T-cell (primary cell): ENCODE measurements at regions not wholly inside any gene's neighbourhood (a gene's known extent, or its start where the extent isn't known, plus 50 kb on each side); places are given as distances from the start of the nearest gene placed in this dataset.

Experiments
- ATAC-seq, 4 experiments: fragments of 200-7000 bp in 3 of 4; fragments of 150-1000 bp in 1 of 4; cut with Tn5 transposase; replicated peaks in 1 of 4; 1 replicate in 3 of 4; 2 replicates in 1 of 4; pipeline ENCODE4 v1.10.0; 2021; ENCODE audit warnings: moderate library complexity in 3 of 4, mild to moderate bottlenecking in 2 of 4, moderate number of reproducible peaks in 1 of 4
- CTCF ChIA-PET, 2 donors: fragments of 300-600 bp; sonication (Branson Sonifier 250); formaldehyde crosslinking; loops; one replicate each; lab custom pipeline; 2022; ENCODE audit warnings: antibody characterized with exemption in 2 of 2; lab: Charles Lee
- POLR2A ChIA-PET, 2 donors: fragments of 300-600 bp; sonication (Branson Sonifier 250); formaldehyde crosslinking; loops; one replicate each; lab custom pipeline; 2022; ENCODE audit warnings: antibody characterized with exemption in 2 of 2; lab: Charles Lee
- DNase-seq, 35 experiments: peaks; one replicate each; pipeline versions ENCODE4 v3.0.0 to v3.0.0-alpha.2; 2013 to 2023
- H3K27ac ChIP-seq: one replicate; pipeline ENCODE4 v1.5.1; 2013; ENCODE audit warnings: low read length
- H3K27me3 ChIP-seq, 2 experiments: replicated peaks in 1 of 2; 1 replicate in 1 of 2; 2 replicates in 1 of 2; pipeline versions ENCODE4 v1.6.1 to v1.7.0; 2013; ENCODE audit warnings: low read length in 1 of 2, mixed read lengths in 1 of 2; ENCODE audit not compliant: control insufficient read depth in 2 of 2, insufficient read depth in 2 of 2; ENCODE audit errors: extremely low read depth in 1 of 2
- H3K36me3 ChIP-seq, 2 donors: 1 replicate in 1 of 2; 2 replicates in 1 of 2; pipeline versions ENCODE4 v1.6.1 to v1.7.0; 2013; ENCODE audit warnings: low read length in 1 of 2; ENCODE audit not compliant: control insufficient read depth in 2 of 2, insufficient read depth in 1 of 2; ENCODE audit errors: extremely low read depth in 1 of 2
- H3K4me1 ChIP-seq, 2 experiments: 1 replicate in 1 of 2; 2 replicates in 1 of 2; pipeline versions ENCODE4 v1.6.1 to v1.7.0; 2013; ENCODE audit warnings: low read length in 2 of 2, mixed read lengths in 1 of 2; ENCODE audit not compliant: insufficient read depth in 2 of 2, control insufficient read depth in 1 of 2; ENCODE audit errors: extremely low read depth in 1 of 2
- H3K4me3 ChIP-seq, 2 donors: 1 replicate in 1 of 2; 2 replicates in 1 of 2; pipeline versions ENCODE4 v1.5.1 to v1.7.0; 2013; ENCODE audit warnings: mild to moderate bottlenecking in 2 of 2, low read length in 1 of 2, moderate library complexity in 1 of 2; ENCODE audit not compliant: control insufficient read depth in 1 of 2; ENCODE audit errors: extremely low read depth in 1 of 2
- H3K9me3 ChIP-seq: 2 replicates; pipeline ENCODE4 v1.7.0; 2013
- H3K27ac Mint-ChIP-seq, 2 donors: one replicate each; pipeline ENCODE4 v1.8.0; 2020 to 2021; ENCODE audit warnings: mild to moderate bottlenecking in 2 of 2, mixed read lengths in 2 of 2
- H3K27me3 Mint-ChIP-seq, 2 donors: one replicate each; pipeline ENCODE4 v1.8.0; 2021 to 2022; ENCODE audit warnings: mixed read lengths in 2 of 2
- H3K36me3 Mint-ChIP-seq: one replicate; pipeline ENCODE4 v1.8.0; 2021; ENCODE audit warnings: mixed read lengths
- H3K4me1 Mint-ChIP-seq, 3 donors: one replicate each; pipeline ENCODE4 v1.8.0; 2020 to 2022; ENCODE audit warnings: mixed read lengths in 3 of 3, mild to moderate bottlenecking in 1 of 3
- H3K4me3 Mint-ChIP-seq, 3 donors: one replicate each; pipeline ENCODE4 v1.8.0; 2020 to 2022; ENCODE audit warnings: mild to moderate bottlenecking in 3 of 3, mixed read lengths in 3 of 3, moderate library complexity in 3 of 3
- H3K9me3 Mint-ChIP-seq, 3 donors: one replicate each; pipeline ENCODE4 v1.8.0; 2020 to 2022; ENCODE audit warnings: mixed read lengths in 3 of 3
- WGBS: methylation state at CpG from one replicate; pipeline ENCODE4 v1.1.5; 2013; ENCODE audit warnings: missing lambda C conversion rate; ENCODE audit not compliant: insufficient coverage; 5-methylcytosine and 5-hydroxymethylcytosine counted together

DNA sequence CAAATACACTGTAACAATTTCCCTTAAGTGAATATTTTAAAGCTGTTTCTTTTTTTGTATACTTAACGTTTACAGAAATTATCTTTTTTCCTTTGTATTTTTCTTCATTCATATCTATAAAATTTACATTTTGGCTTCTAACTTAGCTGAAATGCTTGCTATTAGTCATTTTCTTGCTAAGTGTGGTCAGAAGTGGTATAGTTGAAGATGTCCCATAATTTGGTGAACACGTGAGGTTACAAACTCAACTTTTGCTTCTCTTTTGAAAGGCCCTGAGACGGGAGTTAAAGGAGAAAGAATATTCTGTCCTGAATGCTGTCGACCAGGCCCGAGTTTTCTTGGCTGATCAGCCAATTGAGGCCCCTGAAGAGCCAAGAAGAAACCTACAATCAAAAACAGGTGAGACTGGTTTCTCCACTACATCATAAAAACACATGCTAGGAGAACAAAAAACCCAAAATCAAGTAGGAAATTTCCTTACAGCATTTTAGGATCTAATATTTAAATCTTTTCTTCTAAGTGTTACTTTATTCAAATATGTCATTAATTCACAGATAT is 445.0 kb downstream of the UTRN start:
- ChIA-PET CTCF (no interaction called here), POLR2A (interaction anchor here in 1 of 2 donors (0.6 kb wide), 1 partner anchor 191 kb away, joined by 4 read pairs; no protein-coding TSS in a partner anchor)
- Mint-ChIP-seq H3K27ac (no peak overlapping the region), H3K27me3 (no peaks in the 10 kb centered on the region), H3K4me1 (peaks cover 24 to 34% (median 31%) of the 10 kb centered on the region in 3 donors), H3K9me3 (no peaks in the 10 kb centered on the region), H3K4me3 (no peak overlapping the region), H3K36me3 (peaks cover 59% of the 10 kb centered on the region)
- Histone ChIP-seq H3K27ac (no peak overlapping the region), H3K36me3 (peaks cover 0 to 46% of the 10 kb centered on the region in 2 donors), H3K4me3 (no peak overlapping the region), H3K27me3 (no peaks in the 10 kb centered on the region), H3K9me3 (no peaks in the 10 kb centered on the region), H3K4me1 (peaks cover 3 to 16% of the 10 kb centered on the region in 2 experiments)
- ATAC-seq, result no peak
- WGBS, result 45% methylated on average over 1 of the region's 5 CpGs
- DNase-seq, result no peak

DNA sequence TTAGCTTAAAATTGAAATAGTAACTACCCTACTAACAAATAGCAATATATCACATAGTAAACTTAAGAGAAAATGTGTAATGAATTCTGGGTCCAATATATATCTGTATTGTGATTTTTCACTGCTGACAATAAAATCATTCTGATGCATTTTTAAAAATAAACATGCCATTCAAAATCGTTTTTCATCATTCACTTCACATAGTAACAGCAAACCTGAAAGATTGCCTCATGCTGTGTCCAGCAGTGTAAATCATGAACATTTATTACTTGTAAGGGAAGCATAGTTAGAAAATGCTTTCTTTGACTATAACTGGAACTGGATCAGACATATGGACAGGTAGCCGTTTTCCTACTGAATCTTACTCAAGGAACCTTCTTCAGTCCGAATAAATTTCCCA is 446.1 kb downstream of the UTRN start:
- POLR2A ChIA-PET, result no interaction called here
- Histone ChIP-seq H3K9me3 (no peaks in the 10 kb centered on the region), H3K4me3 (no peak overlapping the region), H3K36me3 (peaks cover 0 to 44% of the 10 kb centered on the region in 2 donors), H3K27ac (no peak overlapping the region), H3K4me1 (peaks cover under 1 to 9% of the 10 kb centered on the region in 2 experiments), H3K27me3 (no peaks in the 10 kb centered on the region)
- Mint-ChIP-seq H3K27me3 (no peaks in the 10 kb centered on the region), H3K4me1 (peaks cover 14 to 24% (median 21%) of the 10 kb centered on the region in 3 donors), H3K36me3 (peaks cover 64% of the 10 kb centered on the region), H3K9me3 (no peaks in the 10 kb centered on the region), H3K4me3 (no peak overlapping the region), H3K27ac (no peak overlapping the region)
- CTCF ChIA-PET, result no interaction called here
- ATAC-seq, result no peak
- DNase-seq, result no peak
- no CpG with 5 or more reads among the region's 3 CpGs for WGBS

GRCh38 chr6:144736763-144737162 is 451.6 kb downstream of the UTRN start:
- Mint-ChIP-seq H3K27ac (no peak overlapping the region), H3K4me3 (no peak overlapping the region), H3K9me3 (no peaks in the 10 kb centered on the region), H3K27me3 (no peaks in the 10 kb centered on the region), H3K4me1 (peaks cover 0 to 14% (median 3%) of the 10 kb centered on the region in 3 donors), H3K36me3 (peaks cover 67% of the 10 kb centered on the region)
- DNase-seq (no peak), ATAC-seq (no peak)
- no peak overlapping the region for H3K27ac ChIP-seq
- peaks cover 0 to 35% of the 10 kb centered on the region in 2 donors for H3K36me3 ChIP-seq
- no peak overlapping the region for H3K4me3 ChIP-seq
- no peaks in the 10 kb centered on the region for H3K4me1 ChIP-seq
- ChIA-PET POLR2A (no interaction called here), CTCF (interaction anchor here (0.6 to 0.7 kb wide), 2 partner anchors 85 to 1311 kb away, joined by 3 to 7 read pairs; no protein-coding TSS in a partner anchor)
- H3K9me3 ChIP-seq, result no peaks in the 10 kb centered on the region
- 100% methylated on average over 5 of the region's 6 CpGs for WGBS
- no peaks in the 10 kb centered on the region for H3K27me3 ChIP-seq

DNA sequence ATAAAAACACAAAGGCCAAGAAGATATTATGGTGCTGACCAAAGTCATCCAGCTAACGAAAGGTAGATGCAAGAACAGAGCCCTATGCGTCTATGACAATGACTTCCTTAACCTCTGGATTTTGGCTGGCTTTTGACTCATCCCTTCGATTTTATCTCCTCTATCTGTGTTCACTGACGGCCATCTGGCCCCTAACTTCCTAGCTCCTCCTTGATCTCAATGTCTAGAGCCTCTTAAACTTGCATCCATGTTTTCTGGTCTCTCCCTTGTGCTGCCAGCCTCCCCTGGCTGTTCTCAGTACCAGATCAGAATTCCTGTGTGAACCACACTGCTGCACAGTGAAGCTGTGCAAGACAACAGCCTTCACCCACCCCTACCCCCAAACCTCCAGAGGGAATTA is 452.9 kb downstream of the UTRN start:
- no peak for DNase-seq
- peaks cover 0 to 31% of the 10 kb centered on the region in 2 donors for H3K36me3 ChIP-seq
- WGBS, result 97% methylated on average over 4 of the region's 4 CpGs
- Mint-ChIP-seq H3K4me1 (peaks cover under 1 to 21% (median 4%) of the 10 kb centered on the region in 3 donors), H3K9me3 (no peaks in the 10 kb centered on the region), H3K36me3 (peaks cover 66% of the 10 kb centered on the region), H3K27me3 (no peaks in the 10 kb centered on the region), H3K4me3 (no peak overlapping the region), H3K27ac (no peak overlapping the region)
- CTCF ChIA-PET, result no interaction called here
- H3K4me3 ChIP-seq, result no peak overlapping the region
- H3K27ac ChIP-seq, result no peak overlapping the region
- no peaks in the 10 kb centered on the region for H3K9me3 ChIP-seq
- no peak for ATAC-seq
- no peaks in the 10 kb centered on the region for H3K4me1 ChIP-seq
- no peaks in the 10 kb centered on the region for H3K27me3 ChIP-seq
- POLR2A ChIA-PET, result interaction anchor here in 1 of 2 donors (1.0 kb wide), 1 partner anchor 23 kb away, joined by 3 read pairs; no protein-coding TSS in a partner anchor

DNA sequence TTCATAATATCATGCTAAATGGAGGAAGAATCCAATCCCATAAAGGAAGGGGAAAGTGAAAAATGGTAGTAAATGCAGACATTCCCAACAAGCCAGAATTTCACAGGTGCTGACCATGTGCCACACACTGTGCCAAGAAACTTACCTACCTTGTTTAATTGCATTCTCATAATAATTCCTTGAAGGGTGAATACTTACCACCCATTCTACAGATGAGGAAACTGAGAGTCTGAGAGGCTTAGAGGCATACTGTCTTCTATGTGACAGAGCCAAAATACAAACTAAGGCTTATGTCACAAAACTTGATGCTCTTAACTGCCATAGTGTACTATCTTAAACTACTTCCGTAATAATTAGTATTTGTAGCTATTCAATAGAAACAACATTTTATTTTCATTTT is 454.7 kb downstream of the UTRN start:
- H3K9me3 ChIP-seq, result no peaks in the 10 kb centered on the region
- H3K4me1 ChIP-seq, result no peaks in the 10 kb centered on the region
- peaks cover 0 to 18% of the 10 kb centered on the region in 2 donors for H3K36me3 ChIP-seq
- CTCF ChIA-PET, result no interaction called here
- WGBS, result no CpG with 5 or more reads among the region's 1 CpG
- no peak overlapping the region for H3K27ac ChIP-seq
- no peaks in the 10 kb centered on the region for H3K27me3 ChIP-seq
- POLR2A ChIA-PET, result no interaction called here
- no peak for DNase-seq
- H3K4me3 ChIP-seq, result no peak overlapping the region
- no peak for ATAC-seq
- Mint-ChIP-seq H3K27ac (no peak overlapping the region), H3K9me3 (no peaks in the 10 kb centered on the region), H3K4me1 (peaks cover 2 to 21% (median 2%) of the 10 kb centered on the region in 3 donors), H3K36me3 (peaks cover 54% of the 10 kb centered on the region), H3K27me3 (no peaks in the 10 kb centered on the region), H3K4me3 (no peak overlapping the region)

GRCh38 chr6:144741659-144742058 is 456.5 kb downstream of the UTRN start:
- ChIA-PET CTCF (no interaction called here), POLR2A (no interaction called here)
- no peak overlapping the region for H3K4me3 Mint-ChIP-seq
- peaks cover 0 to 13% of the 10 kb centered on the region in 2 donors for H3K36me3 ChIP-seq
- no peaks in the 10 kb centered on the region for H3K27me3 Mint-ChIP-seq
- H3K27ac Mint-ChIP-seq, result no peak overlapping the region
- H3K27ac ChIP-seq, result no peak overlapping the region
- H3K4me3 ChIP-seq, result no peak overlapping the region
- no peaks in the 10 kb centered on the region for H3K4me1 ChIP-seq
- H3K9me3 Mint-ChIP-seq, result no peaks in the 10 kb centered on the region
- DNase-seq (no peak), ATAC-seq (no peak)
- peaks cover 2 to 21% (median 2%) of the 10 kb centered on the region in 3 donors for H3K4me1 Mint-ChIP-seq
- WGBS, result 80% methylated on average over 1 of the region's 3 CpGs
- peaks cover 43% of the 10 kb centered on the region for H3K36me3 Mint-ChIP-seq
- H3K27me3 ChIP-seq, result no peaks in the 10 kb centered on the region
- no peaks in the 10 kb centered on the region for H3K9me3 ChIP-seq
